Stimulated activated CD4-positive, alpha-beta T cell treated with anti-CD3 and anti-CD28 coated beads, Interleukin-15, amount 100 ng/mL, for 1 hour (primary cell): ENCODE measurements at regions not wholly inside any gene's neighbourhood (a gene's known extent, or its start where the extent isn't known, plus 50 kb on each side); places are given as distances from the start of the nearest gene placed in this dataset.

ENCODE experiments used
- DNase-seq, 2 donors: peaks; one replicate each; pipeline ENCODE4 v3.0.0-alpha.2; 2020; ENCODE audit warnings: low read depth in 1 of 2, low spot score in 1 of 2

GRCh38 chr3:7897655-7898054 lies 604.0 kb upstream of the LMCD1 start:
- no peak for DNase-seq

DNA sequence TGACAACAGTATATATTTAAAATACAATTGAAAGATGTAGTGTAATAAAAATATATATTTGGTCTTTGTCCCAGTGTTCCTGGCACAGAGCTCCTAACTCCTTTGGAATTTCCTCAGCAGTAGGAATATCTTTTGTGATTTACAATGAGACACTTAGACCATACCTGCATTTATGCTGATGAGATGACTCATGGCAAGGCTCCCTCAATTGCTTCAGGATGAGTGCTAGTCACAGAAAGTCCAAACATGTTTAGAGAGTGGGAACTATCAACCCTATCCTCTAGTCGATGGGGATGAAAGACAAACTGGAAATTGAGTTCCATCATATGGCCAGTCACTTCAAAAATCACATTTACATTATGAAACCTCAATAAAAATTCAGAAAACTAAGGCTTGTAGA lies 588.3 kb upstream of the LMCD1 start:
- no peak for DNase-seq

DNA sequence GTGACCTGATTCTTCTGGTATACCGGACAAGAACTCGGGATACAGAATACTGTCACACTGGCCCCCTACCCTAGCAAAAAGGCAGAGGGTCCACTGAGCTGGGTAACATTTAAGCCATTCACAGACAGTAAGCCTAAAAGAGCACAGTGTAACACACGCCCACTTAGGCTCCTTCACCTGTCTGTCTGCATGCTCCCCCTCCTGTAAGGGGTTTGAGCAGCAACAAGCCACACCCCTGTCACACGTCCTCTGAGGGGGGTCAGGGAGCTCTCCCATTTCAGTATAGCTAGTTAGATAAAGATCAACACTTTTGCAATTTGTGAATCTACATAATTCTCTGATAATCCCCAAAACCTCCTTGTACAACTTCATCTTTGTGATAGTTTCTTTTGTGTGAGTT lies 586.3 kb upstream of the LMCD1 start:
- no peak for DNase-seq

DNA sequence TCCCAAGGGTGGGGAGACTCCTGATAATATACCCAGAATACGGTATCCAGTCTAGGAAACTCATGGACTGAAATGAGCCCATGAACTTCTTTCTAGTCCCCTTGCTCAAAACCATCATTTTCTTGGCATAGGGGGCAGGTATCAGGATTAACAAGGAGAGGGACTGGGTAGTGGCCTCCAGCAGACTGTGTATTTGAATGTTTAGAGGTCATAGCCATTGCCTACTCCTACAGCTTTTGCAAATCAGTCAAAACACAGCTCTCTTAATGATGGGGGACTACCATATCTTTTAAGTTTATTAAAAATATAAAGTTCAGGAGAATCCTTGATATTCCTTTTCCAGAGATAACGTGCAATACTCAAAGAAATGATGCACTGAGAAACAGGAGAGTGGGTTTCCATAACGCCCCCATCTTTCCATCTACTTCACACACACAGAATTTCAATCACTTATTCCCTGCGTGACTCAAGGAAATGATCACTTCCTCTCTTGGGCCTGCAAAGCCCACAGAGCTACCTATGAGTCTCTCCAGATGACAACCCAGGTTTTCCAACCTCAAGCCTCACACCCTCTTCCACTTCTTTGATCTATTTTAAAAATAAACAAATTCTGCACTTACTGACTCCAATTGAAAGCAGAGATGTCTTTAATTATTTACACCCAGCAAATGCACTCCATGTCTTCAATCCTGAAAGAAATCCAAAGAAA lies 584.0 kb upstream of the LMCD1 start:
- DNase-seq = no peak

DNA sequence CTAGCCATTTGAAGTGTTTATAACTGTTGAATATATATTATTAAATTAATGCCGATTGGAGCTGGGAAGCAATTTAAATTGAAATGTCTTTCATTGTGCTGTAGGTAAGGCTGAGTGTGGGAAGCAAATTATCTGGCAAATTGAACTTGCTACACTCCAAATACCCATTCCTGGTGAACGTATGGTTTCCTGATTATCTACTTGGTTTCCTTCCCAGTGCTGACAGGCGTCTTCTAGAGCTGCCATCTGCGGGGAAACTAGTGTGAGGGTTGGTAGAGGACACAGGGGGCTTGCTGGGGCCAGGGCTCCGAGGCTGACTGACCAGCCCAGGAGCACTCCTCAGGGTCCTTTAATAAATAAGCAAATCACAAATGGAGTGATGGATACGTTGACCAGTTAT lies 581.4 kb upstream of the LMCD1 start:
- DNase-seq = no peak

DNA sequence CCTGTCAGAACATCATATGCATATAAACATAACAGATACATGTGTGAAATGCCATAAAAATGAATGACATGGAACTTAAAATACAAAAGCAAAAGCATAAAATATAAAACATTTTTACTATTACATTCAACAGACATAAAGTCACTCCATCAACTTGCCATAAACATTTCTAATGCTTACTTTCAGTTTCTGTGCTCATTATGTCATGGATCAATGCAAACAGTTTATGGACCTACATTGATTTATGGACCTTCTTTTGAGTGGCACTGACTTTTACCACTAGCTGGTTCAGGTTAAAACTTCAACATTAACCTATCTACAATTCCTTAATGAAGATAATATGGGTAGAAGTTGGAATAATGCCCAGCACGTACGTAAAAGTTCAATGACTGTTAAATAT lies 577.4 kb upstream of the LMCD1 start:
- no peak for DNase-seq

GRCh38 chr3:7927015-7927414 lies 574.6 kb upstream of the LMCD1 start:
- DNase-seq = no peak

GRCh38 chr3:7927864-7928263 lies 573.8 kb upstream of the LMCD1 start:
- no peak for DNase-seq

DNA sequence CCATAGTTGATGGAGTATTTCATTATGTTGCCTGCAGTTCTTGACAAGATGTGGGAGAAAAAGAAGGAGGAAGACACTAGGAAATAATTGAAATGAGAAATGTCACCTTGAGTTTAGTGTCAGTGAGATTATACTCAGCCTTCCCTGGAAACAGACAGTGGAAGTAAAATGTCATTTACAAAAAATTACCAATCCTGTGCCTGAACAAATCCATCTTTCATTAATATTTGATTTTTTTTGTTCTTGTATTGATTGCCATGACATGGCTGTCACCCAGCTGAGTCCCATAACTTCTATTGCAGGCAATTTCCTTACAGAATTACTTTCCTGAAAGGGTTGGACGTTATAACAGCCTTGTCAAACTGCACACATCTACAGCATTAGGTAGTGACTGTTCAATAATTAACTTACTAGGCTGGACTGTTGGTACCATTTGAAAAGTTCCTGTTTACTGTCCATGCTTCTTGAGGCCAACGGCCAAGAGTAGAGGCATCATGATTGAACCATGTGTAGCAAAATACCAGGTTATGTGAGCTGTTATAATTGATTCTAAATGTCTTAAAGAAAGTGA lies 572.2 kb upstream of the LMCD1 start:
- DNase-seq = no peak

GRCh38 chr3:7934362-7934761 lies 567.3 kb upstream of the LMCD1 start:
- no peak for DNase-seq

- DNase-seq = no peak
Measured at GRCh38 chr3:7947930-7948329, 553.7 kb upstream of the LMCD1 start.

DNA sequence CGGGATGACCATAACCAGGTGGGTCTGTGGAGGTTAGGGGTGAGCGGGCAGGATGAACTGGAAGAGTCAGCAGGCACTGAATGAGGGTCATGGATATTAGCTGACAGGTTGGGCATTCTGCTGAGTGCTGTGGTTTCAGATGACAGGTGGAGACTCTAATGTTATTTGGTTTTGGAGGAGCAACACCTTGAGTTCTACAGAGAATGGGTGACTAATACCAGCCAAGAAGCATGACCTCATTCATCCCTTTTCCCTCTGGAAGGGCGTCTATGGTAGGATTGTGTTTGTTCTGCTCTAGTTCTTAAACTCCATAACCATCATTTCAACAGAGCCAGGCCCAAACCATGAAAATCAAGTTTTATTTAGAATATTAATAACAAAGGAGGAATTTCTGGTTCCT lies 550.7 kb upstream of the LMCD1 start:
- no peak for DNase-seq

- DNase-seq = no peak
Measured at GRCh38 chr3:7953449-7954014, 548.1 kb upstream of the LMCD1 start.

DNA sequence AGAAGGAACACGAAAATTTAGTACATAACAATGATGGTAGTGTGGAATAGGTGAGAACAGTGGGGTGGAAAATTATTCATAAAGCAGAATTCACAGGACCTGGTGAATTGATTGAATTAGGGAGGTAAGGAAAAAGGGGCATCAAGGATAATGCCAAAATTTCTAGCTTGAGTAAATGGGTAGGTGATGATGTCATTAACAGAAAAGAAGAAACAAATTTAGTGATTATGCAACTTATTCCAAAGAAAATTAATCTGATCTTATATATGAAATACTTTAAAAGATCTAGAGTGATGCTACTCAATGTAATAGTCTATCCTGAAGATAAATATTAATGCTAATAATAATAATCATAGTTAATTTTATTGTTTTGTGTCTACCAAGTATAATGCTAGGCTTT lies 544.6 kb upstream of the LMCD1 start:
- no peak for DNase-seq

- no peak for DNase-seq
Measured at GRCh38 chr3:7959094-7959493, 542.5 kb upstream of the LMCD1 start.

GRCh38 chr3:7960601-7961000 lies 541.0 kb upstream of the LMCD1 start:
- no peak for DNase-seq

DNA sequence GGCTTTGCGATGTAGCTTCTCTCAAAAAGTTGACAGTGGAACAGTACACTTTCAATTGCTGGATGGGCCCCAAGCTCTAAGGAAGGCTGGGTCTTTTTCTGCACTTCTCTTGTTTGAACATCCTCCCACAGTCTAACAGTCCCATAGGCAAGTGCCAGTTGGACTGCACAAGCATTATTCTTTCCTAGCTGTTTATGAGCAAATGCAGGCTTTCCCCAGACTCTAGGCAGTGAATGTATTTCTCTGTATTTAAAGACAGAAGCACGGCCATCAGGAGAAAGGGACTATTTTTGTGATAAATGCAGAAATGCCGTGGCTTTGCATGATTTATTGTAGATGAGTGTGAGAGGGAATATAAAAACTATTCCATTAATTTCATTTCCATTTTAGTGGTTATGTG lies 539.3 kb upstream of the LMCD1 start:
- DNase-seq = no peak

GRCh38 chr3:7964899-7965298 lies 536.7 kb upstream of the LMCD1 start:
- DNase-seq = no peak

GRCh38 chr3:7973006-7973405 lies 528.6 kb upstream of the LMCD1 start:
- DNase-seq = no peak

GRCh38 chr3:7977245-7978086 lies 524.2 kb upstream of the LMCD1 start:
- DNase-seq = no peak

DNA sequence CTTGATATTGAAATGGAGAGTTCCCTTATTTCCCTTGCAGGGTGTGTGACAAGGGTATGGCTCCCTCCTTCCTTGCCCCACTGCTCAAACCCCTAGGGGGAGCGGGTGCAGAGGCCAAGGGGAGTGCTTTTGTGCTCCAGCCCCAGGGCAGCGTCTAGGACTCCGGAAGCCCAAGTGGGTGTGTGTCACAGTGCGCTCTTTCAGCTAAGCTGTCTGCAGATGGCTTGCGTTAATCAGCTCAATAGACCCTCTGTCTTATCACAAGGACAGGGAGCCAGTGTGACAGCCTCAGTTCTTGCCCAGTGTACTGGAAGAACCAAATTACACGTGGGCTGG lies 523.6 kb upstream of the LMCD1 start:
- no peak for DNase-seq

DNA sequence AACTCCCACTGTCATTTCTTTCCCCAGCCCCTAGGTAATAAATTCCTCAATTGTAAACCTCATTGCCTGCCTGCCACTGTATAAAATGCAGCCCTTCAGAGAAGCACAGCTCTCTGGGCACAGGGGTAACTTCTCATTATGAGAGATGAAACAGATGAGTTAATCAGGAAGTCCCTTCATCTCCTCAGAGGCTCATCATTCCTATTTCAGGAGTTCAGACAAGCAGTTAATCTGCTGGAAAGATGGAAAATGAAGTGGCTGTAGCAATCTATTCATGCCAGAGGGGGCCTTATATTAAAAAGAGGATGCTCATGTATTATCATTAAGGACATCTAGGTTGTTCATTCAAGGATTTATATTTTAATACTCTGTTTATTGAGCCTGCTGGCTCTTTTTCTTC lies 519.5 kb upstream of the LMCD1 start:
- DNase-seq = no peak
